ENCODE measurements at regions not wholly inside any gene's neighbourhood (a gene's known extent, or its start where the extent isn't known, plus 50 kb on each side); places are given as distances from the start of the nearest gene placed in this dataset.

DNA sequence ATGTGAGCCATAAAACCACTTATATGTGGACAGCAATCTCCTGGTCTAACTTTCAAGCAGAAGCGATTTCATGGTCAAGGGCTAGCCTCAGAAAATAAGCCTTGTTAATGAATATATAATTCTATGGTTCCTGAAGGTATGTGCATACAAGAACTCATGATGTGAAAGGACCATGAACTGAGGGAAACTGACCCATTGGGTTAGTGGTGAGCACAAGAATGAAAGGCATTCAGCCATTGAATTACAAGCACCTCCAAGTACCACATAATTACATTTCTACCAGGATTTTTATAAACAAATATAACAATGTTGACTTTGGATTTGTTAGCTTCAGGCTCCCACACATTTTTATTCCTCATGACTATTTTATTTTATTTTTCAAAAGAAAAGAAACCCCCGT is 459.0 kb downstream of the TLE4 start:
- Histone ChIP-seq H3K79me2 (ENCODE audit: insufficient read depth, low read length) (no peaks in the 10 kb centered on the region), H3K18ac (ENCODE audit: insufficient read length, low read depth, low read length) (no peak overlapping the region), H3K4ac (ENCODE audit: low read depth, low read length) (no peak overlapping the region), H3K27me3 (ENCODE audit: insufficient read depth, low read length) (no peaks in the 10 kb centered on the region), H2BK5ac (ENCODE audit: insufficient read length, low read length) (no peak overlapping the region), H3K23ac (ENCODE audit: insufficient read length, low read depth, low read length) (no peak overlapping the region), H4K8ac (replicated peaks; ENCODE audit: insufficient read length, low read depth, low read length) (no peak overlapping the region), H4K5ac (ENCODE audit: insufficient read length, low read depth, low read length) (no peak overlapping the region), H2BK15ac (ENCODE audit: low read depth, low read length) (no peak overlapping the region), H3K14ac (ENCODE audit: insufficient read depth, low read length) (no peak overlapping the region), H2BK20ac (ENCODE audit: low read depth, low read length, poor library complexity, severe bottlenecking) (no peak overlapping the region), H3K4me1 (ENCODE audit: insufficient read depth, low read length) (no peaks in the 10 kb centered on the region; the same call in 1 of the 2 replicates), H3K9ac (ENCODE audit: extremely low read depth, insufficient read length, low read length) (no peak overlapping the region), H2AK5ac (ENCODE audit: insufficient read length, low read length) (no peak overlapping the region), H3T11ph (ENCODE audit: low read length) (no peak overlapping the region), H4K91ac (ENCODE audit: insufficient read length, low read depth, low read length) (no peak overlapping the region), H3K27ac (ENCODE audit: insufficient read length, low read depth, low read length) (no peak overlapping the region), H4K20me1 (ENCODE audit: control insufficient read depth, insufficient read depth, insufficient read length) (no peaks in the 10 kb centered on the region), H2BK120ac (ENCODE audit: low read depth, low read length, poor library complexity, severe bottlenecking) (no peak overlapping the region), H3K23me2 (ENCODE audit: insufficient read length, low read depth, low read length, poor library complexity, severe bottlenecking) (no peaks in the 10 kb centered on the region), H3K9me3 (ENCODE audit: control insufficient read depth, low read depth, low read length) (no peaks in the 10 kb centered on the region), H2AFZ (ENCODE audit: low read length) (no peak overlapping the region), H3K56ac (ENCODE audit: insufficient read length, low read depth, low read length) (no peak overlapping the region), H3K4me2 (ENCODE audit: insufficient read depth, insufficient read length, low read length) (no peak overlapping the region), H2BK12ac (ENCODE audit: insufficient read length, low read depth, low read length) (no peak overlapping the region), H3K79me1 (ENCODE audit: insufficient read depth, low read depth, low read length, poor library complexity, severe bottlenecking) (no peaks in the 10 kb centered on the region)
- no peak for DNase-seq
- Mint-ChIP-seq H3K27ac (no peak overlapping the region), H3K4me3 (no peak overlapping the region), H3K27me3 (ENCODE audit: low read depth) (no peaks in the 10 kb centered on the region), H3K4me1 (peaks cover 14 to 16% of the 10 kb centered on the region in 2 experiments), H3K9me3 (peaks cover 6 to 10% of the 10 kb centered on the region in 2 experiments; a peak in 4 of 5 replicates), H3K36me3 (ENCODE audit: insufficient read depth in 1 of 3, low read depth in 3 of 3) (peaks cover 0 to 8% (median 0%) of the 10 kb centered on the region in 3 experiments; a peak in 2 of 7 replicates)
- WGBS (ENCODE audit: extremely low coverage, insufficient read length, low lambda C conversion rate) = no CpG with 5 or more reads among the region's 2 CpGs
- TF ChIP-seq, protein P1, sequence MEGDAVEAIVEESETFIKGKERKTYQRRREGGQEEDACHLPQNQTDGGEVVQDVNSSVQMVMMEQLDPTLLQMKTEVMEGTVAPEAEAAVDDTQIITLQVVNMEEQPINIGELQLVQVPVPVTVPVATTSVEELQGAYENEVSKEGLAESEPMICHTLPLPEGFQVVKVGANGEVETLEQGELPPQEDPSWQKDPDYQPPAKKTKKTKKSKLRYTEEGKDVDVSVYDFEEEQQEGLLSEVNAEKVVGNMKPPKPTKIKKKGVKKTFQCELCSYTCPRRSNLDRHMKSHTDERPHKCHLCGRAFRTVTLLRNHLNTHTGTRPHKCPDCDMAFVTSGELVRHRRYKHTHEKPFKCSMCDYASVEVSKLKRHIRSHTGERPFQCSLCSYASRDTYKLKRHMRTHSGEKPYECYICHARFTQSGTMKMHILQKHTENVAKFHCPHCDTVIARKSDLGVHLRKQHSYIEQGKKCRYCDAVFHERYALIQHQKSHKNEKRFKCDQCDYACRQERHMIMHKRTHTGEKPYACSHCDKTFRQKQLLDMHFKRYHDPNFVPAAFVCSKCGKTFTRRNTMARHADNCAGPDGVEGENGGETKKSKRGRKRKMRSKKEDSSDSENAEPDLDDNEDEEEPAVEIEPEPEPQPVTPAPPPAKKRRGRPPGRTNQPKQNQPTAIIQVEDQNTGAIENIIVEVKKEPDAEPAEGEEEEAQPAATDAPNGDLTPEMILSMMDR (conservative IDR thresholded peaks at IDR 0.05) = no peak

All from H9 (cell line).